ENCODE measurements at regions not wholly inside any gene's neighbourhood (a gene's known extent, or its start where the extent isn't known, plus 50 kb on each side); places are given as distances from the start of the nearest gene placed in this dataset.

GRCh38 chr6:109224994-109225393 lies 129.7 kb downstream of the CEP57L1 start:
- no peak for DNase-seq

GRCh38 chr6:109224107-109224875 lies 129.0 kb downstream of the CEP57L1 start:
- no peak for DNase-seq

GRCh38 chr6:109222848-109223247 lies 127.5 kb downstream of the CEP57L1 start:
- DNase-seq: no peak

GRCh38 chr6:109221543-109222195 lies 126.4 kb downstream of the CEP57L1 start:
- DNase-seq: no peak

Measured in fibroblast of skin of right biceps (primary cell).